ENCODE measurements at regions not wholly inside any gene's neighbourhood (a gene's known extent, or its start where the extent isn't known, plus 50 kb on each side); places are given as distances from the start of the nearest gene placed in this dataset.
A peak's percentile ranks its signal among the peaks of the same experiment; 100 is the strongest.

DNA sequence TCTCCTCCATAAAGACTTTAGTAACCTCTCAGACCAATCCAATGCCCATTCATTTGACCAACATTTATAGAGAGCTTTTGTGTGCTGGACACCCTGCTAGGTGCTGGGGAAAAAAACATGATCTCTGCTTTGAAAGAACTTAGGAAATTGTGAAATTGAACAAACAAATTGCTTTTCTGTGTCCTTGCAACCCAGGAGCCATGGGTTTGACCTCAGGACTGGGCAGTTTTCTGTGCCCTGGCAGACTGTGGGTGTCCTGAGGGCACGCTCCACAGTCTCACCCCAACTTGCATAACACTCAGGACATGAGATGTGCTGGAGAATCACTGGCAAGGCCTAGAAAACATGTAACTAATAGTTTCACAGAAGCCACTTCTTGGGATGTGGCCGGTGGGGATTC is 429.1 kb upstream of the ZMIZ1 start:
- DNase-seq, result no peak

DNA sequence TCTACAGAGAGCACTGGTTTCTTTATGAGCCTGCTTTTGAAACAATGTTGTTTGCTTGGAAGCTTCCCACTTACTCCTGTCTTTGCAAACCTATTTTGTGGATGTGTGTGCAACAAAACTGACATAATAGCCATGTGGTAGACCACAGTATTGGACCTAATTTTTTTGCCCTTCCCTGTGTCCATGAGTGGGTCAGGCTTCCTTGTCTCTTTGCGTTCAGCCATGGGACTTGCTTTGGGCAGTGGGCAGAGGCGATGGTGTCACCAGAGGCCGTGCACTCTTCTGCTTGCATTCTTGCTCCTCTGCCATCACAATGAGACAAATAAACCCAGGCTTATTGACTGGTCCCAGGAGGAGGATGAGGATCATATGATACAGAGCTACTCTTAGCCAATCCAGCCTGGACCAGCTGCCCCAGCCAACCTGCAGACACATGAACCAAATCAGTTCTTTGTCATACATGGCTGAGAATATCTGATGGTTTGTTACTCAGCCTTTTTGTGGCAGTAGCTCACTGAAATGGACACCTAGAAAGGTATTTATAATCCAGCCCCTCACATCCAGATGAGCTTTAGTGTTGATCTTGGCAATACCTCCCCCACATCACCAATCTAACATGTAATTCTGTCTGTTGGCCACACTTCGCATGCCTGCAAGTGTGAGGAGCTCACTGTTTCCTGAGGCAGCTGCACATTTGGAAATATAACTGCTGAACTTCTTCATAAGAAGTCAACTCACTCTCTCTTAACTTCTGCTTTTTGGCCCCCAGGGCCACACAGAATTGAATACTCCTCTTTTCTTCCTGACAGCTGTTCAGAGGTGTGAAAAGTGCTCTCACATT is 427.8 kb upstream of the ZMIZ1 start:
- DNase-seq, result no peak

- no peak for DNase-seq
These were observed 427.1 kb upstream of the ZMIZ1 start for GRCh38 chr10:78641693-78642092.

GRCh38 chr10:78642269-78642816 is 426.4 kb upstream of the ZMIZ1 start:
- no peak for DNase-seq

DNA sequence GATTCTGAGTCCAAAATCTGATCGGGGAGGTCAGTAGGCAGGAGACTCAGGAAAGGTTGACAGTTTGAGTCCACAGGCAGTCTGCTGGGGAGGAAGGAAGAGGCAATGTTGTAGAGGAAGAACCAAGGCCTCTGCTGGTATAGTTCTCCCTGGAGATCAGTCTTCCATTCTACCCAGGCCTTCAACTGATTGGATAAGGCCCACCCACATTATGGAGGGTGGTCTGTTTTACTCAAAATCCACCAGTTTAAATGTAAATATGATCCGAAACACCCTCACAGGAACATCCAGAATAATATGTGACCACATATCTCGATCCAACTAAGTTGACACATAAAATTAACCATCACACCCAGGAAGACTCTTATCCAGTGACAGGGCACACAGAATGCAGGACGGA is 425.3 kb upstream of the ZMIZ1 start:
- DNase-seq, result no peak

GRCh38 chr10:78644550-78644949 is 424.2 kb upstream of the ZMIZ1 start:
- no peak for DNase-seq

- DNase-seq, result no peak
These were observed 423.5 kb upstream of the ZMIZ1 start for GRCh38 chr10:78645169-78645686.

GRCh38 chr10:78645975-78646374 is 422.8 kb upstream of the ZMIZ1 start:
- DNase-seq, result no peak

GRCh38 chr10:78648256-78648860 is 420.4 kb upstream of the ZMIZ1 start:
- DNase-seq, result no peak

- DNase-seq, result no peak
These were observed 419.3 kb upstream of the ZMIZ1 start for GRCh38 chr10:78649429-78649828.

DNA sequence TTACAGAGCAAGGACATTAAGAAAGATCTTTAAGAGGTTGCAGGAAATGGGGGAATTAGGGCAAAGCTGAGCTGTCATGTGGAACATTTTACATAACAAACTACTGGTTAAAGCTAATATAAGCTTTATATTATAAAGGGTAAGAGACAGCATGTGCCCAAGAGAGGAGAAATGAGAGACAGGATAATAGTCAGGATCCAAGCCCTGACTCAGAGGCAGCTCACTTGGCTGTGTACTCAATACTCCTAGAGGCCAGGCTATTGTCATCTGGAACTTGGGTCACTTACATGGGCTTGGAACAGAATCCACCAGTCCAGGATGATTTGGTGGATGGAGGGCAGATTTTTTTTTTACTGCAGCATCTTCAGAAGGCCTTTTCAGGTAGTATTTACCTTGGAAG is 418.6 kb upstream of the ZMIZ1 start:
- no peak for DNase-seq

GRCh38 chr10:78651287-78651686 is 417.5 kb upstream of the ZMIZ1 start:
- DNase-seq, result no peak

DNA sequence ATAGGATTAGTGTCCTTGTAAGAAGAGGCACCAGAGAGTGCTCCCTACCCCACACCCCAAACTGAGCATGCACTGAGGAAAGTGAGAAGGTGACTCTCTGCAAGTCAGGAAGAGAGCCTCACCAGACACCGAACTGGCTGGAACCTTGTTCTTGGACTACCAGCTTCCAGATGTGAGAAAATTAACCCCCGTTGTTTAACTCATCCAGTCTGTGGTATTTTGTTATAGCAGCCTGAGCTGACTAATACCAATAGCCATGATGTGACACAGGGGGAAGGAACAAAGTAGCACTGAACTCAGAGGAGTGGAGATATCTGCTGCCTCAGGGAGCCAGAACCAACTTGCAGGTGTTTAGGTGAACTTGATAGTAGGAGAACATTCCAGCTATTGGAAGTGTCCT is 415.2 kb upstream of the ZMIZ1 start:
- no peak for DNase-seq

GRCh38 chr10:78654047-78654590 is 414.6 kb upstream of the ZMIZ1 start:
- no peak for DNase-seq

GRCh38 chr10:78655979-78656378 is 412.8 kb upstream of the ZMIZ1 start:
- DNase-seq, result no peak

- no peak for DNase-seq
These were observed 412.2 kb upstream of the ZMIZ1 start for GRCh38 chr10:78656417-78657162.

DNA sequence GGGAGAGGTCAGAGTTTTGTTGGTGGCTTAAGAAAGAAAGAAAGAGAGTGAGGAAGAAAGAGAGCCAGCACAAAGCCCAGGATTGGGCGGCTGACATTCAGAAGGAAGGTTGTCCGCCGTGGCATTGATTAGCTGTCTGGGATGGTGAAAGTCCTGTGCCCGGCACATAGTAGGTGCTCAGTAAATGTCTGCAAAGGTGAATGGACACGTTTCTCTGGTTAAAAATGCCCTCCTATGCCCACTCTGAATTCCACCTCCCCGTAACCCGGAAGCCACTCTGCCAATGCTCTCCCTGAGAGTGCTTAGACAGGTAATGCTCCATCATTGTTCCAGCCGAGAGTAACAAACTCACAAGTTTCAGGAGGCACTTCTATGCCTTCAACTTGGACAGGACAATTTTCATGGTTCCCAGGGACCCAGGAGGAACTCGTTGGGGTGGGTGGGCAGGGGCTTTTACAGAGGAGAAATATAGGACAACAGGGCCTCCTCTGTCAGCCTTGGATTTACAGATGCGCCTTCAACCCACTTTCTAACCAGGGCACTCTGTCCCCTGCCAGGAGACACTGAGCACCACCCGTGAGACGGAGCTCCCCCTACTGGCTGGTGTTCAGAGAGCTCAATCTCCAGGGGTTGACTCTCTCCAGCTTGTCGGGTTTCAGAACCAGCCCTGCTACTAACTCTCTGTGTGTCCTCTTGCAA is 411.5 kb upstream of the ZMIZ1 start:
- peak; percentile 78 for DNase-seq

GRCh38 chr10:78657862-78658165 is 411.0 kb upstream of the ZMIZ1 start:
- no peak for DNase-seq

DNA sequence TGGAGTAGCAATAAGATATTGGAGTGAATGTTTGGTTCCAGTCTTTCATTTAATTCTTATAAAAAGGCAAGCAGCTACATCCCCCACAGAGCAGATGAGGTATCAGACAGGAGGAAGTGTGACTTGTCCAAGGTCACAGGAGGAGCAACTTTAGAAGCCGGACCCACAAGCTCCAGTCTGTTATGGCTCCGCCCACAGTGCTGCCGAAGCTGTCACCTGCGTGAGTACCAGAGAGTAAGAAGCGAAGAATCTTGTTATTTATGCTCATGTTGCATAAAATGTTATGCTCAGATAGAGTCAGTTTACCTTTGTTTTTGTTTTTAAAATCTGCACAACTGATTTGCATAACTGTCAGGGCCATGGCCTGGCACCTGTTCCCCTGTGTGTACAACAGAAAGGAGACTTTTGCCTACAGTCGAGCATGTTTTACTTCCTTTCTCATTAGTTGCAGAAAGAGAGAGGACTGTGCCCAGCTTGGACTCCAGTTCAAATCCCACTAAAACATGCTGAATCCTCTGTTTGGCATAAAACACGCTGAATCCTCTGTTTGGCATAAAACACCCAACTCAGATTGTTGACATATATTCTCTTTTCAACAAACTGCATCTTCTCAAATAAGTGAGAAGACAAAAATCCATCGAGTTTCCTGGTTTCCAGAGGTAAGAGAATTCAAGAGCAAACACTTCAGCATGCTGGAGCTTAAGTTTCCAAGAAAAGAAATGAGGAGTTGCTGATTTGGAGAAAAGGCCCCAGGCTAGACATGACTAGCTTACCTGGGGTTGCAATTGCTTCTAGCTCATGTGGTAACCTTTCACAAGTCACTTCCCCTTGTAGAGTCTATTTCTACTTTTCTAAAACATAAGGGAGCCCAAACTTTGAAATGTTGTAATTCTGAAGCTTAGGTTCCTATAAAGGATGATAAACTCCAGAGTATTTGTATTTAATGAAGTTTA is 409.8 kb upstream of the ZMIZ1 start:
- DNase-seq, result no peak

- no peak for DNase-seq
These were observed 409.2 kb upstream of the ZMIZ1 start for GRCh38 chr10:78659598-78659967.

GRCh38 chr10:78660446-78661106 is 408.2 kb upstream of the ZMIZ1 start:
- DNase-seq, result no peak

All from NCI-H1436 (cell line).